HCT116 (cell line): ENCODE measurements at regions not wholly inside any gene's neighbourhood (a gene's known extent, or its start where the extent isn't known, plus 50 kb on each side); places are given as distances from the start of the nearest gene placed in this dataset.

ENCODE experiments used
- ATAC-seq: fragments of 200-7000 bp; cut with Tn5 transposase; 2 replicates; pipeline ENCODE4 v1.9.1; 2020; ENCODE audit warnings: mild to moderate bottlenecking, moderate library complexity
- BruUV-seq: library from RNA; stranded (reverse); fragments of 400-500 nt; replicated peaks from 2 replicates; lab custom pipeline; 2021; lab: Mats Ljungman, UMichigan
- CTCF ChIA-PET: fragments of 300-600 bp; sonication (Branson Sonifier 250); formaldehyde crosslinking; loops from one replicate; lab custom pipeline; 2021; ENCODE audit warnings: antibody characterized with exemption; lab: Charles Lee
- POLR2A ChIA-PET: fragments of 300-600, 350-600 bp; sonication (Branson Sonifier 250); formaldehyde crosslinking; loops from one replicate; lab custom pipeline; 2021; ENCODE audit warnings: antibody characterized with exemption; lab: Charles Lee
- RAD21 ChIA-PET, 2 experiments: fragments of 300-600 bp; sonication (Branson Sonifier 250); formaldehyde crosslinking; loops; one replicate each; lab custom pipeline; 2023; ENCODE audit warnings: low total read pairs in 2 of 2; ENCODE audit not compliant: uncharacterized antibody in 2 of 2, unreplicated experiment in 2 of 2, low non-redundant PET in 1 of 2; lab: Charles Lee
- DNase-seq: peaks from one replicate; pipeline ENCODE4 v3.0.0-alpha.2; 2010; ENCODE audit warnings: low read depth, low spot score
- H2AFZ ChIP-seq: fragments of 200-600 bp; shearing (Covaris generic), sonication (generic); 2 replicates; pipeline ENCODE4 v1.6.1; 2017; ENCODE audit warnings: low read depth, mixed run types, mixed read lengths, antibody characterized with exemption, low read length; ENCODE audit not compliant: poor library complexity, severe bottlenecking
- H3K27ac ChIP-seq: 2 replicates; pipeline ENCODE4 v1.5.1; 2012; ENCODE audit warnings: low read depth, low read length
- H3K27me3 ChIP-seq: fragments of 200-600 bp; sonication (generic); 2 replicates; pipeline ENCODE4 v1.6.1; 2016; ENCODE audit warnings: mixed run types, low read length, mixed read lengths; ENCODE audit not compliant: insufficient read depth
- H3K36me3 ChIP-seq, 2 experiments: fragments of 200-500 bp in 1 of 2; fragments of 200-600 bp in 1 of 2; sonication (Bioruptor generic) in 1 of 2; sonication (generic) in 1 of 2; 2 replicates each; pipeline versions ENCODE4 v1.5.1 to v1.6.1; 2014 to 2016; ENCODE audit warnings: low read length in 2 of 2, inconsistent platforms in 1 of 2, mixed read lengths in 1 of 2, mixed run types in 1 of 2; ENCODE audit not compliant: insufficient read depth in 2 of 2, control insufficient read depth in 1 of 2
- H3K4me1 ChIP-seq, 2 experiments: fragments of 200-600 bp in 1 of 2; sonication (generic) in 1 of 2; 2 replicates each; pipeline versions ENCODE4 v1.5.1 to v1.6.1; 2012 to 2017; ENCODE audit warnings: low read length in 2 of 2, inconsistent platforms in 1 of 2, mild to moderate bottlenecking in 1 of 2, mixed read lengths in 1 of 2, mixed run types in 1 of 2, moderate library complexity in 1 of 2; ENCODE audit not compliant: insufficient read depth in 2 of 2, control insufficient read depth in 1 of 2
- H3K4me2 ChIP-seq: fragments of 200-600 bp; sonication (generic); 2 replicates; pipeline ENCODE4 v1.6.1; 2017; ENCODE audit warnings: mixed run types, low read length, mixed read lengths
- H3K4me3 ChIP-seq, 2 experiments: fragments of 200-600 bp in 1 of 2; sonication (generic) in 1 of 2; replicated peaks in 1 of 2; 2 replicates each; pipeline ENCODE4 v1.5.1; 2011 to 2016; ENCODE audit warnings: low read length in 2 of 2, control low read depth in 1 of 2, low read depth in 1 of 2, mild to moderate bottlenecking in 1 of 2, mixed read lengths in 1 of 2, mixed run types in 1 of 2
- H3K79me2 ChIP-seq: fragments of 200-600 bp; sonication (generic); 2 replicates; pipeline ENCODE4 v1.6.1; 2017; ENCODE audit warnings: mild to moderate bottlenecking, mixed run types, low read length, moderate library complexity, mixed read lengths; ENCODE audit not compliant: insufficient read depth
- H3K9ac ChIP-seq: fragments of 200-600 bp; sonication (generic); 2 replicates; pipeline ENCODE4 v1.6.1; 2016; ENCODE audit warnings: low read length, mixed read lengths
- H3K9me2 ChIP-seq: fragments of 200-600 bp; sonication (generic), shearing (Covaris generic); 2 replicates; pipeline ENCODE4 v1.6.1; 2017; ENCODE audit warnings: mixed run types, mild to moderate bottlenecking, moderate library complexity; ENCODE audit not compliant: insufficient read depth
- H3K9me3 ChIP-seq, 2 experiments: fragments of 200-500 bp in 1 of 2; fragments of 200-600 bp in 1 of 2; sonication (Bioruptor generic) in 1 of 2; sonication (generic) in 1 of 2; 2 replicates each; pipeline ENCODE4 v1.6.1; 2014 to 2017; ENCODE audit warnings: low read length in 2 of 2, mixed read lengths in 2 of 2, inconsistent platforms in 1 of 2, low read depth in 1 of 2, mild to moderate bottlenecking in 1 of 2, mixed run types in 1 of 2, moderate library complexity in 1 of 2; ENCODE audit not compliant: control insufficient read depth in 1 of 2, insufficient read depth in 1 of 2
- H4K20me1 ChIP-seq: fragments of 200-600 bp; sonication (generic), shearing (Covaris generic); 2 replicates; pipeline ENCODE4 v1.6.1; 2017; ENCODE audit warnings: mixed run types, mild to moderate bottlenecking, moderate library complexity; ENCODE audit not compliant: insufficient read depth
- CBX3 ChIP-seq: IDR thresholded peaks from 2 replicates; pipeline ENCODE4 v1.6.1; 2012; ENCODE audit warnings: low read depth
- CEBPB ChIP-seq: IDR thresholded peaks from 2 replicates; pipeline ENCODE4 v1.6.1; 2012; ENCODE audit warnings: low read depth
- EGR1 ChIP-seq: IDR thresholded peaks from 2 replicates; pipeline ENCODE4 v1.6.1; 2012; ENCODE audit warnings: low read depth
- ELF1 ChIP-seq: IDR thresholded peaks from 2 replicates; pipeline ENCODE4 v1.6.1; 2012; ENCODE audit warnings: low read depth, borderline replicate concordance
- EZH2 ChIP-seq: fragments of 200-600 bp; sonication (generic); IDR thresholded peaks from 2 replicates; pipeline ENCODE4 v1.6.1; 2017; ENCODE audit warnings: antibody characterized with exemption, mixed run types
- EZH2phosphoT487 ChIP-seq: fragments of 200-600 bp; IDR thresholded peaks from 2 replicates; pipeline ENCODE4 v1.6.1; 2018; ENCODE audit warnings: antibody characterized with exemption, borderline replicate concordance
- POLR2A ChIP-seq: IDR thresholded peaks from 2 replicates; pipeline ENCODE4 v1.7.0; 2011; ENCODE audit warnings: borderline replicate concordance; ENCODE audit not compliant: insufficient read depth, insufficient read length; ENCODE audit errors: extremely low read depth
- POLR2AphosphoS5 ChIP-seq: IDR thresholded peaks from 2 replicates; pipeline ENCODE4 v1.6.1; 2011; ENCODE audit warnings: mild to moderate bottlenecking, low read depth, low read length, moderate library complexity
- REST ChIP-seq: IDR thresholded peaks from 2 replicates; pipeline ENCODE4 v1.6.1; 2012; ENCODE audit warnings: low read depth
- SIN3A ChIP-seq: IDR thresholded peaks from 2 replicates; pipeline ENCODE4 v1.6.1; 2012; ENCODE audit warnings: low read depth
- SP1 ChIP-seq: IDR thresholded peaks from 2 replicates; pipeline ENCODE4 v1.6.1; 2012; ENCODE audit warnings: low read depth
- SRF ChIP-seq: IDR thresholded peaks from 2 replicates; pipeline ENCODE4 v1.6.1; 2012; ENCODE audit warnings: low read depth
- TCF7L2 ChIP-seq: IDR thresholded peaks from 2 replicates; pipeline ENCODE4 v1.7.0; 2011; ENCODE audit warnings: borderline replicate concordance, inconsistent platforms; ENCODE audit not compliant: insufficient read depth, insufficient read length; ENCODE audit errors: extremely low read depth
- YY1 ChIP-seq: IDR thresholded peaks from 2 replicates; pipeline ENCODE4 v1.6.1; 2011; ENCODE audit warnings: low read length, low read depth, moderate library complexity, mild to moderate bottlenecking; ENCODE audit not compliant: insufficient replicate concordance; ENCODE audit errors: extremely low read depth
- ZNF274 ChIP-seq: fragments of 200-500 bp; sonication (Bioruptor generic); IDR thresholded peaks from 2 replicates; pipeline ENCODE4 v1.6.1; 2014; ENCODE audit warnings: mild to moderate bottlenecking, low read depth, low read length, inconsistent platforms
- intact Hi-C: fragments of 100-400 bp; cut with micrococcal nuclease; formaldehyde crosslinking; loops from 2 replicates; pipeline ENCODE4 v1.10.0; 2022

GRCh38 chr1:244221991-244222390 lies 170.9 kb downstream of the ZBTB18 start (continued):
- TF ChIP-seq CBX3: no peak
- no peak for TF ChIP-seq POLR2AphosphoS5

- no TSS peak for BruUV-seq
- ChIA-PET RAD21 (no interaction called here), POLR2A (no interaction called here)
- no peaks in the 10 kb centered on the region for H3K79me2 ChIP-seq
- H3K9me2 ChIP-seq: no peaks in the 10 kb centered on the region
- H3K4me1 ChIP-seq: peaks cover 0 to 4% of the 10 kb centered on the region in 2 experiments; a peak in 1 of 4 replicates
- H3K27me3 ChIP-seq: 0 out of 2 replicates have a peak, but pooled peaks cover 3% of the 10 kb centered on the region
- TF ChIP-seq SRF (no peak), CBX3 (no peak)
- TF ChIP-seq, all 23 proteins: peak for 0
- H2AFZ ChIP-seq: no peak overlapping the region
- no peaks in the 10 kb centered on the region for H3K36me3 ChIP-seq
- no peak overlapping the region for H3K9ac ChIP-seq
- no peak overlapping the region for H3K27ac ChIP-seq
- no peaks in the 10 kb centered on the region for H4K20me1 ChIP-seq
- ATAC-seq (no peak), DNase-seq (no peak)
- no peak overlapping the region for H3K4me2 ChIP-seq
- H3K9me3 ChIP-seq: no peaks in the 10 kb centered on the region
- H3K4me3 ChIP-seq: no peak overlapping the region
- intact Hi-C loops: no loop called here
- CTCF ChIA-PET: no interaction called here
Measured at GRCh38 chr1:244224487-244225430, 173.7 kb downstream of the ZBTB18 start.

- Histone ChIP-seq H4K20me1 (no peaks in the 10 kb centered on the region), H2AFZ (no peak overlapping the region), H3K9ac (no peak overlapping the region), H3K4me2 (no peak overlapping the region), H3K9me2 (no peaks in the 10 kb centered on the region), H3K27me3 (0 out of 2 replicates have a peak, but pooled peaks cover 3% of the 10 kb centered on the region), H3K36me3 (no peaks in the 10 kb centered on the region), H3K4me1 (peaks cover 0 to 4% of the 10 kb centered on the region in 2 experiments; a peak in 1 of 4 replicates), H3K9me3 (no peaks in the 10 kb centered on the region), H3K4me3 (no peak overlapping the region), H3K79me2 (no peaks in the 10 kb centered on the region), H3K27ac (no peak overlapping the region)
- ChIA-PET CTCF (no interaction called here), RAD21 (no interaction called here), POLR2A (no interaction called here)
- no TSS peak for BruUV-seq
- ATAC-seq: no peak
- no peak for DNase-seq
- intact Hi-C loops: no loop called here
- TF ChIP-seq CEBPB (no peak), REST (no peak), SP1 (no peak), TCF7L2 (no peak), YY1 (no peak), POLR2AphosphoS5 (no peak), SIN3A (no peak), SRF (no peak), EZH2phosphoT487 (no peak), EZH2 (no peak), ZNF274 (no peak), POLR2A (no peak), ELF1 (no peak), EGR1 (no peak)
Measured at GRCh38 chr1:244226435-244226834, 175.4 kb downstream of the ZBTB18 start.
